ENCODE measurements at regions not wholly inside any gene's neighbourhood (a gene's known extent, or its start where the extent isn't known, plus 50 kb on each side); places are given as distances from the start of the nearest gene placed in this dataset.

- no peak for TF ChIP-seq CTCF (IDR thresholded peaks at IDR 0.05)
- TF ChIP-seq POLR2A (IDR thresholded peaks at IDR 0.05): no peak
These were observed 253.9 kb upstream of the RGMB start for GRCh38 chr5:98519571-98519970.
